Stimulated activated memory B cell treated with anti-CD40 and anti-IgM and Interleukin-4, amounts not matched to agents 10 μg/mL and 1 μg/mL and 100 μg/mL, for 72 hours (primary cell): ENCODE measurements at regions not wholly inside any gene's neighbourhood (a gene's known extent, or its start where the extent isn't known, plus 50 kb on each side); places are given as distances from the start of the nearest gene placed in this dataset.

Experiments
- ATAC-seq: fragments of 150-1000 bp; cut with Tn5 transposase; 2 replicates; pipeline ENCODE4 v1.10.0; 2021
- H3K27ac Mint-ChIP-seq: one replicate; pipeline ENCODE4 v1.8.0; 2022; ENCODE audit warnings: mild to moderate bottlenecking, mixed read lengths
- H3K27me3 Mint-ChIP-seq: one replicate; pipeline ENCODE4 v1.8.0; 2022; ENCODE audit warnings: mixed read lengths
- H3K36me3 Mint-ChIP-seq: one replicate; pipeline ENCODE4 v1.8.0; 2022; ENCODE audit warnings: mixed read lengths
- H3K4me1 Mint-ChIP-seq: one replicate; pipeline ENCODE4 v1.8.0; 2022; ENCODE audit warnings: mixed read lengths
- H3K4me3 Mint-ChIP-seq: one replicate; pipeline ENCODE4 v1.8.0; 2022; ENCODE audit warnings: mild to moderate bottlenecking, moderate library complexity, mixed read lengths
- H3K9me3 Mint-ChIP-seq: one replicate; pipeline ENCODE4 v1.8.0; 2022; ENCODE audit warnings: mixed read lengths

- no peaks in the 10 kb centered on the region for H3K4me1 Mint-ChIP-seq
- H3K9me3 Mint-ChIP-seq = no peaks in the 10 kb centered on the region
- H3K27ac Mint-ChIP-seq = no peak overlapping the region
- ATAC-seq = peak; percentile 61
- peaks cover 9% of the 10 kb centered on the region for H3K27me3 Mint-ChIP-seq
- no peak overlapping the region for H3K4me3 Mint-ChIP-seq
- H3K36me3 Mint-ChIP-seq = no peaks in the 10 kb centered on the region
Measured at GRCh38 chr5:96279801-96280542, 153.1 kb downstream of the PCSK1 start.

- H3K4me1 Mint-ChIP-seq = no peaks in the 10 kb centered on the region
- no peak overlapping the region for H3K4me3 Mint-ChIP-seq
- H3K9me3 Mint-ChIP-seq = no peaks in the 10 kb centered on the region
- peaks cover 1% of the 10 kb centered on the region for H3K27me3 Mint-ChIP-seq
- ATAC-seq = no peak
- H3K27ac Mint-ChIP-seq = no peak overlapping the region
- no peaks in the 10 kb centered on the region for H3K36me3 Mint-ChIP-seq
Measured at GRCh38 chr5:96278981-96279380, 154.1 kb downstream of the PCSK1 start.

- no peak overlapping the region for H3K27ac Mint-ChIP-seq
Measured at GRCh38 chr5:96275051-96275450, 158.0 kb downstream of the PCSK1 start.

GRCh38 chr5:96265487-96265886 lies 167.6 kb downstream of the PCSK1 start:
- Mint-ChIP-seq H3K27ac (no peak overlapping the region), H3K4me3 (no peak overlapping the region), H3K4me1 (no peaks in the 10 kb centered on the region), H3K36me3 (peaks cover 15% of the 10 kb centered on the region), H3K27me3 (peaks cover 8% of the 10 kb centered on the region), H3K9me3 (peaks cover 22% of the 10 kb centered on the region)
- ATAC-seq = no peak

More at GRCh38 chr5:96275051-96275450, 158.0 kb downstream of the PCSK1 start:
- Mint-ChIP-seq H3K9me3 (peaks cover 5% of the 10 kb centered on the region), H3K4me3 (no peak overlapping the region), H3K36me3 (no peaks in the 10 kb centered on the region), H3K4me1 (no peaks in the 10 kb centered on the region), H3K27me3 (no peaks in the 10 kb centered on the region)
- no peak for ATAC-seq

- Mint-ChIP-seq H3K27me3 (peaks cover 8% of the 10 kb centered on the region), H3K36me3 (peaks cover 10% of the 10 kb centered on the region), H3K4me1 (peaks cover 12% of the 10 kb centered on the region), H3K9me3 (peaks cover 13% of the 10 kb centered on the region), H3K27ac (no peak overlapping the region), H3K4me3 (no peak overlapping the region)
- ATAC-seq = no peak
Measured at GRCh38 chr5:96264047-96264446, 169.0 kb downstream of the PCSK1 start.

GRCh38 chr5:96262105-96262504 lies 170.9 kb downstream of the PCSK1 start:
- Mint-ChIP-seq H3K4me3 (no peak overlapping the region), H3K27ac (no peak overlapping the region)
- ATAC-seq = no peak

GRCh38 chr5:96260009-96260408 lies 173.0 kb downstream of the PCSK1 start:
- ATAC-seq = no peak
- Mint-ChIP-seq H3K27ac (no peak overlapping the region), H3K4me3 (no peak overlapping the region), H3K4me1 (peaks cover 17% of the 10 kb centered on the region), H3K27me3 (no peaks in the 10 kb centered on the region), H3K9me3 (peaks cover 3% of the 10 kb centered on the region), H3K36me3 (no peaks in the 10 kb centered on the region)

More at GRCh38 chr5:96262105-96262504, 170.9 kb downstream of the PCSK1 start:
- peaks cover 17% of the 10 kb centered on the region for H3K4me1 Mint-ChIP-seq
- H3K27me3 Mint-ChIP-seq = peaks cover 7% of the 10 kb centered on the region
- peaks cover 11% of the 10 kb centered on the region for H3K9me3 Mint-ChIP-seq
- H3K36me3 Mint-ChIP-seq = peaks cover 9% of the 10 kb centered on the region

GRCh38 chr5:96259151-96259772 lies 173.8 kb downstream of the PCSK1 start:
- Mint-ChIP-seq H3K4me1 (peaks cover 17% of the 10 kb centered on the region), H3K27me3 (no peaks in the 10 kb centered on the region), H3K36me3 (no peaks in the 10 kb centered on the region), H3K27ac (peak overlapping the region; percentile 27), H3K9me3 (peaks cover 3% of the 10 kb centered on the region), H3K4me3 (no peak overlapping the region)
- peak; percentile 62 for ATAC-seq

GRCh38 chr5:96258692-96259091 lies 174.4 kb downstream of the PCSK1 start:
- Mint-ChIP-seq H3K27ac (peak overlapping the region; percentile 27), H3K27me3 (no peaks in the 10 kb centered on the region), H3K4me3 (no peak overlapping the region)

GRCh38 chr5:96257904-96258303 lies 175.1 kb downstream of the PCSK1 start:
- H3K4me1 Mint-ChIP-seq = peaks cover 17% of the 10 kb centered on the region
- H3K9me3 Mint-ChIP-seq = no peaks in the 10 kb centered on the region
- H3K4me3 Mint-ChIP-seq = no peak overlapping the region
- H3K27me3 Mint-ChIP-seq = no peaks in the 10 kb centered on the region
- no peak for ATAC-seq
- H3K36me3 Mint-ChIP-seq = no peaks in the 10 kb centered on the region
- no peak overlapping the region for H3K27ac Mint-ChIP-seq

More at GRCh38 chr5:96258692-96259091, 174.4 kb downstream of the PCSK1 start:
- H3K4me1 Mint-ChIP-seq = peaks cover 17% of the 10 kb centered on the region
- H3K9me3 Mint-ChIP-seq = peaks cover 3% of the 10 kb centered on the region
- H3K36me3 Mint-ChIP-seq = no peaks in the 10 kb centered on the region
- ATAC-seq = no peak

GRCh38 chr5:96256795-96257470 lies 176.1 kb downstream of the PCSK1 start:
- Mint-ChIP-seq H3K4me3 (no peak overlapping the region), H3K4me1 (peaks cover 17% of the 10 kb centered on the region), H3K27me3 (no peaks in the 10 kb centered on the region), H3K36me3 (no peaks in the 10 kb centered on the region), H3K9me3 (no peaks in the 10 kb centered on the region), H3K27ac (no peak overlapping the region)
- ATAC-seq = no peak

- Mint-ChIP-seq H3K4me1 (peaks cover 16% of the 10 kb centered on the region), H3K36me3 (no peaks in the 10 kb centered on the region), H3K4me3 (no peak overlapping the region), H3K27me3 (no peaks in the 10 kb centered on the region), H3K9me3 (no peaks in the 10 kb centered on the region), H3K27ac (no peak overlapping the region)
- no peak for ATAC-seq
Measured at GRCh38 chr5:96254980-96255691, 177.9 kb downstream of the PCSK1 start.

- no peak for ATAC-seq
- no peaks in the 10 kb centered on the region for H3K4me1 Mint-ChIP-seq
- no peaks in the 10 kb centered on the region for H3K36me3 Mint-ChIP-seq
- H3K4me3 Mint-ChIP-seq = no peak overlapping the region
- H3K27me3 Mint-ChIP-seq = no peaks in the 10 kb centered on the region
- no peaks in the 10 kb centered on the region for H3K9me3 Mint-ChIP-seq
- no peak overlapping the region for H3K27ac Mint-ChIP-seq
Measured at GRCh38 chr5:96253140-96253539, 179.9 kb downstream of the PCSK1 start.

- H3K27me3 Mint-ChIP-seq = no peaks in the 10 kb centered on the region
- no peaks in the 10 kb centered on the region for H3K36me3 Mint-ChIP-seq
- no peak for ATAC-seq
- H3K4me3 Mint-ChIP-seq = no peak overlapping the region
- H3K4me1 Mint-ChIP-seq = no peaks in the 10 kb centered on the region
- no peak overlapping the region for H3K27ac Mint-ChIP-seq
- no peaks in the 10 kb centered on the region for H3K9me3 Mint-ChIP-seq
Measured at GRCh38 chr5:96252596-96252995, 180.5 kb downstream of the PCSK1 start.

GRCh38 chr5:96250782-96251181 lies 182.3 kb downstream of the PCSK1 start:
- Mint-ChIP-seq H3K27ac (no peak overlapping the region), H3K36me3 (no peaks in the 10 kb centered on the region), H3K9me3 (no peaks in the 10 kb centered on the region), H3K27me3 (no peaks in the 10 kb centered on the region), H3K4me1 (no peaks in the 10 kb centered on the region), H3K4me3 (no peak overlapping the region)
- no peak for ATAC-seq
